Coronary artery (tissue), 2 donors: ENCODE measurements at regions not wholly inside any gene's neighbourhood (a gene's known extent, or its start where the extent isn't known, plus 50 kb on each side); places are given as distances from the start of the nearest gene placed in this dataset.

Experiments
- DNase-seq: peaks from one replicate; pipeline ENCODE4 v3.0.0-alpha.2; 2017; ENCODE audit warnings: low spot score
- H3K27ac ChIP-seq, 2 donors: fragments of 200-600 bp; sonication (generic); one replicate each; pipeline ENCODE4 v1.5.1; 2016 to 2019
- H3K4me3 ChIP-seq: fragments of 200-600 bp; sonication (generic); 2 replicates; pipeline ENCODE4 v1.5.1; 2016; ENCODE audit warnings: mild to moderate bottlenecking, moderate library complexity
- TF ChIP-seq, protein P1 (sequence below): fragments of 200-600 bp; sonication (generic); IDR thresholded peaks from one replicate; pipeline ENCODE4 v1.5.1; 2019; ENCODE audit warnings: antibody characterized with exemption

DNA sequence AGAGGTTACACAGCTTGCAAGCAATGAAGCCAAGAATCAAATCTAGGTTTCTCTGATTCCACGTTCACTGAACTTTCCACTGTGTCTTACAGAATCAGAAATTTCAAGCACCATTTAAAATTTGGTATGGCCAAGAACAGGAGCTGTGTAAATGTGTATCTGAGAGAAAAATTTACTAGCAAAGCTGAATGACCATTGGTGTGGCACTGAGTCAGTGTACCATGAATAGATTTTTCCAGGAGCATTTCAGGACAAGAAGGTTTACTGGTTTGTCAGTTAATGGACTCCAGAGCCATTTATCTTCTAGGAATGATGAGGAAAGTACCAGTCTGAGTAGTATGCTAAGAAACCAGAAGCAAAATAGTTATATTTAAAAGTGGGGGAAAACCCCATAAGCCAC lies 269.4 kb upstream of the FAT3 start:
- no peak for DNase-seq
- TF ChIP-seq, protein P1, sequence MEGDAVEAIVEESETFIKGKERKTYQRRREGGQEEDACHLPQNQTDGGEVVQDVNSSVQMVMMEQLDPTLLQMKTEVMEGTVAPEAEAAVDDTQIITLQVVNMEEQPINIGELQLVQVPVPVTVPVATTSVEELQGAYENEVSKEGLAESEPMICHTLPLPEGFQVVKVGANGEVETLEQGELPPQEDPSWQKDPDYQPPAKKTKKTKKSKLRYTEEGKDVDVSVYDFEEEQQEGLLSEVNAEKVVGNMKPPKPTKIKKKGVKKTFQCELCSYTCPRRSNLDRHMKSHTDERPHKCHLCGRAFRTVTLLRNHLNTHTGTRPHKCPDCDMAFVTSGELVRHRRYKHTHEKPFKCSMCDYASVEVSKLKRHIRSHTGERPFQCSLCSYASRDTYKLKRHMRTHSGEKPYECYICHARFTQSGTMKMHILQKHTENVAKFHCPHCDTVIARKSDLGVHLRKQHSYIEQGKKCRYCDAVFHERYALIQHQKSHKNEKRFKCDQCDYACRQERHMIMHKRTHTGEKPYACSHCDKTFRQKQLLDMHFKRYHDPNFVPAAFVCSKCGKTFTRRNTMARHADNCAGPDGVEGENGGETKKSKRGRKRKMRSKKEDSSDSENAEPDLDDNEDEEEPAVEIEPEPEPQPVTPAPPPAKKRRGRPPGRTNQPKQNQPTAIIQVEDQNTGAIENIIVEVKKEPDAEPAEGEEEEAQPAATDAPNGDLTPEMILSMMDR = no peak
- Histone ChIP-seq H3K4me3 (no peak overlapping the region), H3K27ac (no peak overlapping the region)

DNA sequence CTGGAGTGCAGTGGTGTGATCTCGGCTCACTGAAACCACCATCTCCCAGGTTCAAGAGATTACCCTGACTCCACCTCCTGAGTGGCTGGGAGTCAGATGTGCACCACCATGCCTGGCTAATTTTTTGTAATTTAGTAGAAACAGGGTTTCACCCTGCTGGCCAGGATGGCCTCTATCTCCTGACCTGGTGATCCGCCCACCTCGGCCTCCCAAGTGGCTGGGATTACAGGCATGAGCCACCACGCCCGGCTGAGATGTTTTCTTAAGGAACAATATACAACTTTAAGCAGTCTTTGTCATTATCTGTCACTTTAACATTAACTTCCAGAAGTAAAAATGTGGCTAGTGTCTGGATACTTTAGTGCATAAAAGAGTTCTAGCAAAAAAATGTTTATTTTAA lies 272.6 kb upstream of the FAT3 start:
- Histone ChIP-seq H3K4me3 (no peak overlapping the region), H3K27ac (no peak overlapping the region)
- TF ChIP-seq, protein P1 = no peak
- no peak for DNase-seq

DNA sequence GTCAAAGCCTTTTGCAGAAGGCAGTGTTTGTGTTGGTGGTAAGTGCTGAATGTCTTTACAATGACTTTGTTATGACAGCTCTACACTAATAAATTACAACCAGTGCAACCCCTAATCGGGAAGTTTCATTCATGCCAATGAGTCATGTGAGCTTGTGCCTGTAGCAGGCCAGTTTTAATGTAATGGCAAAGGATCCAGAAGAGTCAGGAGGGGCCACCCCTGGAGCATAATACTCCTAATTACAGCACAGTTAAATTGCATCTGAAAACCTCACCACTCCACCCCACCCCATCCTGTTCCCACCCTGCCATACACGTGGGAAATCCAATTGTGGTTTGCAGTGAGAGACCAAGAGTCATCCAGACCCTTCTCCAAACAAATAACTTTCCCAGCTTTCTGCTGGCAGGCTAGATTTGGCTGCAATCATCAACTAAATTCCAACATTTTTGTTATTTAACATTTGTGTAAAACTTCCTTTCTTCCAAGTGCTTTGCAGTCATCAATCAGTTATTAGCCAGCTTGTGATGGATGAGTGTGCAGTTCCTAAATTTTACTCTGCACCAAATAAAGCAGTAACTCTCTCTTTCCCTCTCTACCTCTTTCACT lies 277.3 kb upstream of the FAT3 start:
- TF ChIP-seq, protein P1 = no peak
- H3K4me3 ChIP-seq = no peak overlapping the region
- no peak for DNase-seq
- H3K27ac ChIP-seq = peak overlapping the region in 1 of 2 donors; percentile 7

DNA sequence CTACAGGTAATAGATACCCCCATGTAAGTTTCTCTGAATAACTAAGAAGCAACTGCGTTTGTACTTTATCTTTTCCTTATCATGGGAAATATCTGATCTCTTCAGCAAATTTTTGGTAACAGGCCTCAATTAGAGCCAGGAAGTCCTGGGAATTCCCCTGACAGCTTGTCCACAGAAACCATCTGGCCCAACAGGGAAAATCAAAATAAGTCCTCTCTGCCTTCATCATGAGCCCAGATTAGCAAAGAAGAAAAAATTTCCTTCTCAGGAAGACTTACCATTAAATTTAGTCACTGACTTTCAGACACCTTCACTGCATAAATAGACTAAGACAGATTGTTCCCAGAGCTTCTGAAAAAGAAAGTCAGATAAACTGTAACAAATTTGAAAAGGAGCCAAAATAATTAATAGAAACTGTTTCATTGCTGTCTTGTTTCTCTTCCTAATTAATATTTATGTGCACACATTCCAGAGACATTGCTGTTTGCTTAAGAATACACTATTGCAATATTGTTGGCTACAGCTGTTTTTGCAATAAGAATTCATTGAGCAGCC lies 278.1 kb upstream of the FAT3 start:
- no peak for DNase-seq
- TF ChIP-seq, protein P1 = no peak
- H3K27ac ChIP-seq = peak overlapping the region; percentile 7 to 13
- no peak overlapping the region for H3K4me3 ChIP-seq

DNA sequence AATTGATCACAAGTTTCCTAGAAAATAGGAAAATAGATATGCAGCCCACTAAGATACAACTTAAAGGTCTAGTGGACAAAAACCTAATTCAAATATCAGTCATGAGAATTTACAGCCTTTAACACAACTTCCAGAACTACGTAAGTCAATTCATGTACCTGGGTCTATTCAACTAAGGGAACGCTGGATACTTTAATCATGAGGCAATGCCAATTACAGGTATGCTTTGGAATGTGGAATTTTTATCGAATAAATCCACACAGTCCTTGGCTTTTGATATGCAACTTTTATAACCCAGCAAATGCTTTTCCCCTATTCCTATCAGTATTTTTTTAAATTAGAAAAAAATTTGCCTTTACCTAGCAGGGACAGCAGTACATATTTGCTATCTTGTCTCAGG lies 289.5 kb upstream of the FAT3 start:
- TF ChIP-seq, protein P1 = no peak
- no peak for DNase-seq
- Histone ChIP-seq H3K4me3 (no peak overlapping the region), H3K27ac (no peak overlapping the region)

DNA sequence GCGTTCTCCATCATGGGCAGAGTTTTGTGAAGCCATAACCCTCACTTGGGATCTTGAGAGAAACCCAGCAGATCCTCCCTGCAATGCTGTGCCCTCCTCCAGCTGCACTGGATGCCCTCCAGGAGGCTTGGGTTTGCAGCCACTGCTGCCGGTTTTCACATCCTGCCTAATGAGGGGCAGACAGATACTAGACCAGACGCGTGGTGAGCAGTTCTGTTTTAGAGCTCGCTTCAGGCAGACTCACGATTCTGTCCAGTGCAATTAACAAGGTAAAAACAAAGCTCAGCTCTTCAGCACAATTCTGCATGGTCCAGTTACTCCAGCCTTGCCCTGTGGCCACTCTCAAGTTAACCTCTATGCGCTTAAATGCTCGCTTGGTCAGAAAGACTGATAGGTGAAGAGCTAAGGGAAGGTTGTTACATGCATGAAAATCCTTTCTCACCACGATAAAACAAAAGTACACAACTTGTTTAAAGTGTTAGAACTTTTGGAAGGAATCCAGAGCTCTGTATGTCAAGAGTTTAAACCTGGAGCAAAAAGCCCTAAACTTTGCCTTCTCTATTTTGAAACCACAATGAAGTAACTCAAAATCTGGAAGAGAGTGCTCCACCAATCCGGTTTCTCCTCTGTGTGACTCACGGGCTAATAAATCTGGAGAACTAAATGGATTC lies 292.3 kb upstream of the FAT3 start:
- H3K4me3 ChIP-seq = no peak overlapping the region
- H3K27ac ChIP-seq = no peak overlapping the region
- no peak for DNase-seq
- TF ChIP-seq, protein P1 = no peak

DNA sequence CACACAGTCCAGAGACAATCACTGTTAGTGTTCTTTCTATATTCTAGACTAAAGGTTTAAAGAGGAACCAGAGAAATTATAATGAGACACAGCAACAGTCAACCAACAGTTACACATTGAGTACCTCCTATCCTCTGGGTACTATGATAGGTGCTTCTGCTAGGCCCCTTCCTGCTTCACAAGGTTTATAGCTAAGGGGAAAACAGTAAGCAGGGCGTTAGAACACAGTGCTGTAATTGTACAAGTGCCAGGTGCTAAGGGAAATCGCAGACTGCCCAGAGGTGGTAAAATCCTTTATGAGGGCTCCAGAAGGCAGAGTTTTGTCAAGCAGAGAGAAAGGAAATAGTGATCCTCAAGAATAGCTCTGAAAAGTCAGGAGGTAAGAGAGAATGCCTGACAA lies 297.2 kb upstream of the FAT3 start:
- Histone ChIP-seq H3K27ac (no peak overlapping the region), H3K4me3 (no peak overlapping the region)
- TF ChIP-seq, protein P1 = no peak
- no peak for DNase-seq
